ENCODE measurements at regions not wholly inside any gene's neighbourhood (a gene's known extent, or its start where the extent isn't known, plus 50 kb on each side); places are given as distances from the start of the nearest gene placed in this dataset.

DNA sequence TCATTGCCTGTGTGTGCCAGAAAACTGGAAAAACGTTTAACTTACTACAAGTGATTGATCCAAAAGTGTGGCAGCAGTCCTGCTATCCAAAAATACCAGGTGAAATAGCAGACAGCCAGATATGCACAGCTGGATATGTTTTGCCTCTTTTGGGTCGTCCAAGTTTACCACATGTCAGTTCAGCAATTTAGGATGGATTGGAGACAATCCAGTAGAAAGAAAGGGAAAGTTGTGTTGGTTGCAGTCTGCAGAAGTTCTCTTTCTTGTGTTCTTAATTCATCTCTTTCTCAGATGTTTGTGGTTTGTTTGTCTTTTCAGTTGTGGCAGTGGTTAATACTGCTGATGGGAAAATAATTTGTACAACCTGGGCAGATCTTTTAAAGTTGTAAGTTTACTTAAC, 645.0 kb downstream of the PTPRC start:
- intact Hi-C loops (cut with micrococcal nuclease; ENCODE audit: unreplicated experiment), result no loop called here
- POLR2A ChIA-PET (ENCODE audit: low non-redundant PET), result interaction anchor here (0.5 to 0.7 kb wide), 2 partner anchors 245 to 348 kb away, joined by 4 to 5 read pairs; no protein-coding TSS in a partner anchor
- CTCF ChIA-PET, result no interaction called here
- H3K4me3 ChIP-seq (ENCODE audit: low read depth, low read length, poor library complexity, severe bottlenecking), result no peak overlapping the region
- H3K27ac ChIP-seq (ENCODE audit: low read depth, low read length, poor library complexity, severe bottlenecking), result no peak overlapping the region
- TF ChIP-seq EZH2 (IDR thresholded peaks at IDR 0.05; ENCODE audit: borderline replicate concordance, low read depth, low read length, poor library complexity, severe bottlenecking), result no peak
- TF ChIP-seq CTCF (conservative IDR thresholded peaks at IDR 0.05; ENCODE audit: low read depth, low read length), result no peak
- no peaks in the 10 kb centered on the region for H3K9me3 ChIP-seq (ENCODE audit: low read depth, low read length, poor library complexity, severe bottlenecking)
- H3K4me1 ChIP-seq (ENCODE audit: insufficient read depth, low read length, poor library complexity, severe bottlenecking), result peaks cover 12% of the 10 kb centered on the region
- no peaks in the 10 kb centered on the region for H3K27me3 ChIP-seq (replicated peaks; ENCODE audit: insufficient read depth, low read depth, low read length, poor library complexity)
- no peaks in the 10 kb centered on the region for H3K36me3 ChIP-seq (ENCODE audit: insufficient read depth, low read length, poor library complexity, severe bottlenecking)
- BruUV-seq (replicated peaks), result no TSS peak
- DNase-seq (ENCODE audit: low spot score), result no peak

- no peak for DNase-seq (ENCODE audit: low spot score)
- no peaks in the 10 kb centered on the region for H3K27me3 ChIP-seq (replicated peaks; ENCODE audit: insufficient read depth, low read depth, low read length, poor library complexity)
- no peaks in the 10 kb centered on the region for H3K36me3 ChIP-seq (ENCODE audit: insufficient read depth, low read length, poor library complexity, severe bottlenecking)
- ChIA-PET POLR2A (ENCODE audit: low non-redundant PET) (interaction anchor here (1.0 kb wide), 1 partner anchor 10 kb away, joined by 3 read pairs; no protein-coding TSS in a partner anchor), CTCF (no interaction called here)
- H3K27ac ChIP-seq (ENCODE audit: low read depth, low read length, poor library complexity, severe bottlenecking), result no peak overlapping the region
- H3K4me3 ChIP-seq (ENCODE audit: low read depth, low read length, poor library complexity, severe bottlenecking), result no peak overlapping the region
- no peak for TF ChIP-seq EZH2 (IDR thresholded peaks at IDR 0.05; ENCODE audit: borderline replicate concordance, low read depth, low read length, poor library complexity, severe bottlenecking)
- no peak for TF ChIP-seq CTCF (conservative IDR thresholded peaks at IDR 0.05; ENCODE audit: low read depth, low read length)
- no peaks in the 10 kb centered on the region for H3K9me3 ChIP-seq (ENCODE audit: low read depth, low read length, poor library complexity, severe bottlenecking)
- intact Hi-C loops (cut with micrococcal nuclease; ENCODE audit: unreplicated experiment), result no loop called here
- peaks cover 14% of the 10 kb centered on the region for H3K4me1 ChIP-seq (ENCODE audit: insufficient read depth, low read length, poor library complexity, severe bottlenecking)
- BruUV-seq (replicated peaks), result no TSS peak
Observed at GRCh38 chr1:199287206-199287605, 648.4 kb downstream of the PTPRC start.

DNA sequence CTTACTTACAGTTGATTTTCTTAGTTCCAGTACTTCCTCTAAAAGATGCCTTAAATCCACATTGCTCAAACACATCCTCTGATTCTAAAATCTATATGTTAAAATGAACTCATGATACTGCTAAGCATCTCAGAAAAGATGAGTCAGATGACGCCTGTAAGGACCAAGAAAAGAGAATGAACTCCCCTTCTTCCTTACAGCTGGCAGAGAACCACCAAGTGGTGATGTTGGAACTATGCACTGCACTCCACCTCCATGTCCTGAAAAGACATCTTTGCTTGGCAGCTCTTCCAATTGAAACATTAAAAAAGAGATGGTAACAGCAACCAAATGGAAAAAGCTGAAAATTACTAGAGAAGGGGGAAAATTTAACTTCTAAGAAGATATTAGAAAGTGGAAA, 648.8 kb downstream of the PTPRC start:
- ChIA-PET POLR2A (ENCODE audit: low non-redundant PET) (no interaction called here), CTCF (no interaction called here)
- intact Hi-C loops (cut with micrococcal nuclease; ENCODE audit: unreplicated experiment), result no loop called here
- H3K9me3 ChIP-seq (ENCODE audit: low read depth, low read length, poor library complexity, severe bottlenecking), result no peaks in the 10 kb centered on the region
- DNase-seq (ENCODE audit: low spot score), result peak; percentile 36
- H3K4me1 ChIP-seq (ENCODE audit: insufficient read depth, low read length, poor library complexity, severe bottlenecking), result peaks cover 14% of the 10 kb centered on the region
- no peaks in the 10 kb centered on the region for H3K36me3 ChIP-seq (ENCODE audit: insufficient read depth, low read length, poor library complexity, severe bottlenecking)
- no peaks in the 10 kb centered on the region for H3K27me3 ChIP-seq (replicated peaks; ENCODE audit: insufficient read depth, low read depth, low read length, poor library complexity)
- no TSS peak for BruUV-seq (replicated peaks)
- no peak overlapping the region for H3K4me3 ChIP-seq (ENCODE audit: low read depth, low read length, poor library complexity, severe bottlenecking)
- TF ChIP-seq EZH2 (IDR thresholded peaks at IDR 0.05; ENCODE audit: borderline replicate concordance, low read depth, low read length, poor library complexity, severe bottlenecking), result no peak
- no peak; the same call in 1 of the 2 replicates for TF ChIP-seq CTCF (conservative IDR thresholded peaks at IDR 0.05; ENCODE audit: low read depth, low read length)
- no peak overlapping the region for H3K27ac ChIP-seq (ENCODE audit: low read depth, low read length, poor library complexity, severe bottlenecking)

Measured in A673 (cell line).